ENCODE measurements at regions not wholly inside any gene's neighbourhood (a gene's known extent, or its start where the extent isn't known, plus 50 kb on each side); places are given as distances from the start of the nearest gene placed in this dataset.

DNA sequence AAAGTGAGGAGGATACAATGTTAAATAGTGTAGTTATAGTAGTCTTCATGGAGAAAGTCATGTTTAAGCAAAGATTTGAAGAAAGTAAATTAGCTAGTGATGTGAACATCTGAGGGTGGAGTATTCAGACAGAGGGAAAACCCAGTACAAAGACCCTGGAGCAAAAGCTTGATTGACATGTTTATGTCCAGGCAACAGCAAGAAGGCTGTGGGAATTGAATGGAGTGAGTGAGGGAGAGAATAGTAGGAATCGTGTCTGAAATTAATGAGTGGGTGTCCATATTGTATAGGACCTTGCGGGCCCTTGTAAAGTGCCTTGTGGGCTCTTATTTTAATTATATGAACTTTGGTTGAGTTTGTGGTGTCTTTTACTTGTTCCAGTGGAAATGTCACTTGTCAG, 424.1 kb upstream of the KIRREL3 start:
- no peak for DNase-seq (ENCODE audit: low read depth in 2 of 2)

GRCh38 chr11:127420139-127420538, 419.6 kb upstream of the KIRREL3 start:
- DNase-seq (ENCODE audit: low read depth in 2 of 2), result no peak

- no peak for DNase-seq (ENCODE audit: low read depth in 2 of 2)
Observed at GRCh38 chr11:127412722-127413380, 412.3 kb upstream of the KIRREL3 start.

GRCh38 chr11:127412234-127412633, 411.7 kb upstream of the KIRREL3 start:
- no peak for DNase-seq (ENCODE audit: low read depth in 2 of 2)

- DNase-seq (ENCODE audit: low read depth in 2 of 2), result no peak
Observed at GRCh38 chr11:127411283-127411682, 410.7 kb upstream of the KIRREL3 start.

GRCh38 chr11:127395034-127395433, 394.5 kb upstream of the KIRREL3 start:
- DNase-seq (ENCODE audit: low read depth in 2 of 2), result no peak

- DNase-seq (ENCODE audit: low read depth in 2 of 2), result no peak
Observed at GRCh38 chr11:127393460-127393997, 393.0 kb upstream of the KIRREL3 start.

DNA sequence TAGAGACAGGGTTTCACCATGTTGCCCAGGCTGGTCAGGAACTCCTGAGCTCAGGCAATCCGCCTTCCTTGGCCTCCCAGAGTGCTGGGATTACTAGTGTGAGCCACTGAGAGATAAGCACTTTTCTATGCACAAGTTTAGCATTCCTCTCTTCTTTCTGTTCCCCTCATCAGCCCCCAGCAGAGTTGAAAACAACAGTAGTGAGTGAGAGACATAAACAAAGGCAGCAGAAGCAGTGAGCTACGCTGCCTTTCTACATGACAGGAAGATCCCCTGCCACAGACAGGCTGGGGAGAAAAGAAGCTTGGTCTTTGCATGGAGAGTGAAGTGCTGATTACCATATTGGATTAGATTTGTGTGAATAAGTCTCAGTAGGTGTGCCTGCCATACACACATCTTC, 392.0 kb upstream of the KIRREL3 start:
- no peak for DNase-seq (ENCODE audit: low read depth in 2 of 2)

DNA sequence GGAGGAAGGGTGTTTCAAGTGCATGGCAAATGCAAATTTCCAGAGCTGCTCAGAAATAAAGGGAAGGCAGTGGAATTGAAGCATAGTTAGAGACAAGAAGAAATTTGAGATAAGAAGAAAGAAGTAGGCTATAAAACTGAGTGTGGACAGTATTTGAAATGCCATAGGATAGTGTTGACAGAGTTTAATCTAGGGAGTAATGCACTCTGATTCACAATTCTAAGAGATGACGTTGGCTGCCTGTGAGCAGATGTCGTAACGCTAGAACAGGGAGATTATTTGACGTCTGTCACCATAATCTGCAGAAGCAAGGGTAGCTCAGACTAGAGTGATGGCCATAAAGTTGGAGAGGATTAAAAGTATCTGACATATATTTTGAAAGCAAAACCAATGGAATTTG, 389.9 kb upstream of the KIRREL3 start:
- DNase-seq (ENCODE audit: low read depth in 2 of 2), result no peak

- no peak for DNase-seq (ENCODE audit: low read depth in 2 of 2)
Observed at GRCh38 chr11:127385071-127385470, 384.5 kb upstream of the KIRREL3 start.

DNA sequence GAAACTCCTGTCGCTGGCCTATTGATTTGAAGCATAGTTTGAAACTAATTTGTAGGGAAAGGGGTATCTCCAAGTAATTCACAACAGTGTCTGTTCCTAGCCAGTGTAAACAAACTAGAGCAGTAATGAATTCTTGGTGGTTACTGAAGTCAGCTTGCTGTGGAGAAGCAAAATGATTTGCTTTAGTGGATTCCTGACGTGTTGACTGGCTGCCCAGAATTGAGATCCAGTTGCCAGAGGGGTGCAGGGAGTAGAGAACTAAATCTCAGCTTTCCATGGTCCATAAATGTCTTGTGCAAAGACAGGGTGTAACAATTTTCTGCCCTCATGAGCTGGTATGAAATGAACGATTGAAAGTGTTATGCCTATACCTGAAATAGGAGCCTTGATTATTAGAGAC, 382.5 kb upstream of the KIRREL3 start:
- no peak for DNase-seq (ENCODE audit: low read depth in 2 of 2)

DNA sequence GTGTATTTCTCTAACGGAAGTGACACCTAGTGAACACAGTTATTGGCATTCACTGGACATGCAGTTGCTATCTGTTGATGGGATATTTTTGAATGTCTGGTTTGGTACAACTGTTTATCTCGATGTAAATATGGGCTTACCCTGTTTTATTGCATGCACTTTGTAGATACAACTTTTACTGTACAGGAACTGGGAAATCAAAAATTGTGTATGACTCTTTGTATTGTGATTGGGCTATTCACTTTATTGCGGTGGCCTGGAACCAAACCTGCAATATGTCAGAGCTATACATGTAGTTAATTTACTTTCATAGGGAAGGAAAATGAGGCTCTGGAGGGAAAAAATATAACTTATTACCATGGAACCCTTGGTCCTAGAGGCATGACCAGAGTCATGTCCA, 380.7 kb upstream of the KIRREL3 start:
- DNase-seq (ENCODE audit: low read depth in 2 of 2), result no peak

- DNase-seq (ENCODE audit: low read depth in 2 of 2), result no peak
Observed at GRCh38 chr11:127379686-127380085, 379.1 kb upstream of the KIRREL3 start.

DNA sequence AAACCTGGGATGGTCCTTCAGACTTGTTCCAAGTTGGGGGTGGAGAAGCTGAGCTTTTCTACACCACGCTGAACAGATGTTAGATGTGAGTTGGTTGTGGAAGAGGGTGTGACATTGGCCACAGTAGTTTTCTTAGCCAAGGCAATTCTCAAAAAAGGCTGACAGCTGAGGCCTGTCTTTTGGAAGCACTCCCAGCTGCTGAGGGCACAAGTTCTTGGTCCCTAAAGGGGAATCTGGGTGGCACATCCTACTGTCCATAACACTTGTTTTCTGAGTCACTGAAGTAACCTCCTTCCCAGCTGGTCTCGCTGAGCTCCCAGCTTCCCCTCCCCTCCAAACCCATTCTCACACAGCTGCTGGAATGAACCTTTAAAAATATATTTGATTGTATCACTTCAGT, 375.7 kb upstream of the KIRREL3 start:
- DNase-seq (ENCODE audit: low read depth in 2 of 2), result no peak

GRCh38 chr11:127369356-127369755, 368.8 kb upstream of the KIRREL3 start:
- no peak for DNase-seq (ENCODE audit: low read depth in 2 of 2)

GRCh38 chr11:127362754-127363308, 362.3 kb upstream of the KIRREL3 start:
- DNase-seq (ENCODE audit: low read depth in 2 of 2), result no peak

DNA sequence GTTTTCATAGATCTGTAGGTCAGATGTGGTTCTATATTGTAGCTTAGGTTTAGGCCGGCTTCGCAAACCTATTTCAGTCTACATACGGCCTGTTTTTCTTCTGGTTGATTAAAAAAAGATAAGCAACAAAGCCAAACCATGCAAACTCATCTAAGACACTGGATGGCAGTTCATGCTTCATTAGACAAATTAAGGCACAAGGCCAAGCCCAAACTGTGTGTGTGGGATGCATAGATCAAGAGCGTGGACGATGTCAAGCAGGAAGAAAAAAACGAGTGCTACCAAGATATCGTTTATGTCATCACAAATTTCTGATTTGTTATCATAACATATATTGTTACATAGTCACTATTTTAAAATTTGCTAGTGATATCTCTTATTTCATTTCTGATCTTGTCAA, 357.6 kb upstream of the KIRREL3 start:
- DNase-seq (ENCODE audit: low read depth in 2 of 2), result no peak

DNA sequence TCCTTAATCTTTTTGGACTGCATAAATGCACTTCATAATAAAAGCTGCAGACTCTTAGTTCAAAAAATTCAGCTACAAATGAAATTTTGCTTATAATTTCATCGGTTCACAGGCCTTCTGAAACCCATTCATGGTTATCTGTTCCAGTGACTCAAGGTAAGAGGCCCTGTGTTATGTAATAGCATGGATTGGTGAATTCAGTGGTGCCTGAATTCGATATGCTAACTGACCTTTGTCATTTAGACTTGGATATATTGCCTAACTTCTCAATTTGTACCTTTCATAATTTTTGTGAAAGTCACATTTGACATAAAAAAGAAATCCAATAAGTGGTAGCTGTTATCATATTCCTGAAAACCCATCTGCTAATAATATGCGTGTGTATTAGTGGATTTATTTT, 349.9 kb upstream of the KIRREL3 start:
- DNase-seq (ENCODE audit: low read depth in 2 of 2), result no peak

DNA sequence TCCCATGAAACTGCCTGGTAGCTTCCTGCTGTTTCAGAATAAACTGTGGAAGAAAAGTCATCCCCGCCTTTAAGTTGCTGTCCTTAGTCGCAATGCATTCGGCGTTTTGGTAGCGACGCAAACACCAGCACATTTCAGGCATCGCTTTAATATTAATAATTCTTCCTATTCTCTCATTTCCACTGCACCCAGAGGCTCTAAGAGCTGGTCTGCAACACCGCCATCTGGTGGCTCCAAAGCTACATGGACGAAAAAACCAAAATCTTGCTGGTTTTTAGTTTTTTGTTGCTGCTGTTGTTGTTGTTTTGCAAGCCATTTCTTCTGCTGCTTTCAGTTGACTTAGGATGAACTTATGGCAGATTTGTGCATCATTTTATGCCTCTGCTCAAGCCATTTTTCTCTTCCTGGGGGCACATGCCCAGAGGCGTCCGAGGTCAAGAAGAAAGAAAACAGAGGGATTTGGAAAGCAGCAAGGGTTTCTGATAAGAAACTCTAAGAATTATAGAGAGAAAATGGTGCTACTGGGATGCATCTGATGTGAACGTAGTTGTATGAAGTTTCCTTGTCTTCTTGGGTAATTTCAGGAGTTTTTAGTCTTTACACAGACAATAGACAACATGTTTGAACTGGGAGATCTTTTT, 345.4 kb upstream of the KIRREL3 start:
- no peak for DNase-seq (ENCODE audit: low read depth in 2 of 2)

DNA sequence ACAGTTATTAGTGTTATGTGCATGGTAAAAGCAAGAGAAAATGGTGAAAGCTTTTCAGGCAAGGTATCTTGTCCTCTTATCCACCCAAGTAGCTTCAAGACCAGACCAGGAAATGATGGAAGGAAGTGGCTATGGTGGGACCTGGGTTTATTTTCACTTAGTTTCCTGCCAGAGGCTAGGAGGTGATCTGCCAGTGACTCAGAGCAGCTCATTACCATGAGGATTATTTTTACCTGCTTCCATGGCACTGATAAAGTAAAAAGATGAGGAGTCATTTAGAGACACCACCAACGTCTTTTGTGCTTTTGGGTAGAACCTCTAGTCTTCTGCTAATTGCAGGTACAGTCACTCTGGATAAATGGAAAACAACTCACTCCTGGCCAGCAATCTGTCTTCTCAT, 339.9 kb upstream of the KIRREL3 start:
- no peak for DNase-seq (ENCODE audit: low read depth in 2 of 2)

DNA sequence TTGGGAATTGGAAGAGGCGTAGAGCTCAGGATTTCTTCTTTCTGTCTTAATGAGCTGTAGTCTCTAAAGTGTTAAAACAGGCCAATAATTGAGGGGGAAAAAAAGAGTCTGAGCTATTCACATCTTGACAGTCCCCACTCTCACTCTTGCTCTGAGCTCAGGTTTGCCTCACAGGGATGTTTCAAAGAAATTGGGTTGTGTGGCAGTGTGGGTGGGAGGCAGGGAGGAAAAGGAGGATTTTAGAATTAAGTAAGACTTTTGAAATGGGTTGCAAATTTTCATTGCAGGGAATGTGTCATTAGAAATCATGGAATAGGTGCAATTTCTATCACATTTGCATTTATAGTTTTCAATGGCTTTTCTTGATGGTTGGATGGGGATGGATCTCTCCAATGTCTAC, 338.8 kb upstream of the KIRREL3 start:
- DNase-seq (ENCODE audit: low read depth in 2 of 2), result no peak

- no peak for DNase-seq (ENCODE audit: low read depth in 2 of 2)
Observed at GRCh38 chr11:127338380-127339259, 338.1 kb upstream of the KIRREL3 start.
